ENCODE measurements at regions not wholly inside any gene's neighbourhood (a gene's known extent, or its start where the extent isn't known, plus 50 kb on each side); places are given as distances from the start of the nearest gene placed in this dataset.
"Not testable (repeated sequence)": the region's sequence is repeated elsewhere in the genome, so short reads cannot be mapped to it uniquely, and the experiment has no call there.

GRCh38 chr10:63984061-63984460 lies 462.9 kb downstream of the REEP3 start:
- POLR2A ChIA-PET, result not testable (repeated sequence)

DNA sequence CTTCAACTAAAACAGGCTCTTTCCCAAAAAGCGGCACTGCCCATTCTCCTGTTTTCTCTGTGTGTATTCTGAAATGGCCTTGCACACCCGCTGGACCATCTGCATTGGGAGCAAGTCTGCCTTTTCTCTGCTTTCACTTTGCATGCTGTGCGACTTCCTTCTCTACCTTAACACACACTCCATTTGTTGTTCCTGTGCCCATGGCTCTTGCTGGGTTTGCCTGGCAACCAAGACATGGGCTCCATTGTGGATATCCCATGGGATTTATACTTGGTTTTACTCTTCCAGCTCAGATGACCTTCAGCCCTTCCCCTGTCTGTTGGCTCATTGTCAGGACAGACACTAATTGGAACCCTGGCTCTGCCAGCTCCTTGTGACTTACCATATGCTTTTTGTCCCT lies 465.3 kb downstream of the REEP3 start:
- POLR2A ChIA-PET, result no interaction called here
- Histone ChIP-seq H3K36me3 (replicated peaks in 1 of 2; ENCODE audit: control extremely low read depth in 1 of 2, control insufficient read depth in 1 of 2, extremely low read depth in 1 of 2, insufficient read depth in 2 of 2, low read length in 1 of 2) (no peaks in the 10 kb centered on the region), H2AFZ (ENCODE audit: insufficient read depth, low read depth, low read length, poor library complexity, severe bottlenecking) (no peak overlapping the region), H3K9me3 (ENCODE audit: control extremely low read depth in 1 of 3, control insufficient read depth in 2 of 3, insufficient read depth in 1 of 3, low read length in 2 of 3) (peaks cover 0 to 11% (median 4%) of the 10 kb centered on the region in 3 donors), H3K4me2 (replicated peaks; ENCODE audit: low read depth, low read length, poor library complexity, severe bottlenecking) (peak overlapping the region; percentile 22), H3K4me3 (ENCODE audit: control extremely low read depth in 1 of 5, extremely low read depth in 1 of 5, insufficient read depth in 1 of 5, low read depth in 2 of 5, low read length in 4 of 5) (no peak overlapping the region), H4K20me1 (ENCODE audit: control insufficient read depth, insufficient read depth, low read length, poor library complexity, severe bottlenecking) (no peaks in the 10 kb centered on the region), H3K9ac (ENCODE audit: low read length) (no peak overlapping the region), H3K27ac (ENCODE audit: low read length in 2 of 2) (no peak overlapping the region), H3K27me3 (replicated peaks in 1 of 4; ENCODE audit: control extremely low read depth in 1 of 4, control insufficient read depth in 3 of 4, insufficient read depth in 4 of 4, low read length in 3 of 4) (peaks cover 0 to 3% (median 0%) of the 10 kb centered on the region in 4 experiments), H3K4me1 (ENCODE audit: control insufficient read depth in 2 of 2, insufficient read depth in 2 of 2, low read length in 2 of 2) (peaks cover 8 to 20% of the 10 kb centered on the region in 2 donors), H3K79me2 (ENCODE audit: control insufficient read depth, insufficient read depth, low read length) (no peaks in the 10 kb centered on the region)
- CTCF ChIA-PET, result interaction anchor here (0.7 kb wide), 1 partner anchor 9 kb away, joined by 4 read pairs; no protein-coding TSS in a partner anchor
- H3K27ac Mint-ChIP-seq, result no peak overlapping the region
- no peak for DNase-seq
- TF ChIP-seq EZH2 (IDR thresholded peaks at IDR 0.05; ENCODE audit: borderline replicate concordance, insufficient read depth, low read depth, low read length, poor library complexity, severe bottlenecking), result no peak
- TF ChIP-seq, protein P1, sequence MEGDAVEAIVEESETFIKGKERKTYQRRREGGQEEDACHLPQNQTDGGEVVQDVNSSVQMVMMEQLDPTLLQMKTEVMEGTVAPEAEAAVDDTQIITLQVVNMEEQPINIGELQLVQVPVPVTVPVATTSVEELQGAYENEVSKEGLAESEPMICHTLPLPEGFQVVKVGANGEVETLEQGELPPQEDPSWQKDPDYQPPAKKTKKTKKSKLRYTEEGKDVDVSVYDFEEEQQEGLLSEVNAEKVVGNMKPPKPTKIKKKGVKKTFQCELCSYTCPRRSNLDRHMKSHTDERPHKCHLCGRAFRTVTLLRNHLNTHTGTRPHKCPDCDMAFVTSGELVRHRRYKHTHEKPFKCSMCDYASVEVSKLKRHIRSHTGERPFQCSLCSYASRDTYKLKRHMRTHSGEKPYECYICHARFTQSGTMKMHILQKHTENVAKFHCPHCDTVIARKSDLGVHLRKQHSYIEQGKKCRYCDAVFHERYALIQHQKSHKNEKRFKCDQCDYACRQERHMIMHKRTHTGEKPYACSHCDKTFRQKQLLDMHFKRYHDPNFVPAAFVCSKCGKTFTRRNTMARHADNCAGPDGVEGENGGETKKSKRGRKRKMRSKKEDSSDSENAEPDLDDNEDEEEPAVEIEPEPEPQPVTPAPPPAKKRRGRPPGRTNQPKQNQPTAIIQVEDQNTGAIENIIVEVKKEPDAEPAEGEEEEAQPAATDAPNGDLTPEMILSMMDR (IDR thresholded peaks at IDR 0.05), result no peak
- no peak for ATAC-seq (ENCODE audit: low read depth)
- intact Hi-C loops (cut with micrococcal nuclease), result no loop called here
- 90% methylated on average over 3 of the region's 3 CpGs for WGBS (ENCODE audit: insufficient coverage)
- H3K27me3 Mint-ChIP-seq, result peaks cover 3% of the 10 kb centered on the region
- peaks cover 17% of the 10 kb centered on the region for H3K4me1 Mint-ChIP-seq
- peak overlapping the region; percentile 6 for H3K4me3 Mint-ChIP-seq
- peaks cover 5% of the 10 kb centered on the region for H3K9me3 Mint-ChIP-seq (ENCODE audit: insufficient read depth)

More at GRCh38 chr10:63984061-63984460, 462.9 kb downstream of the REEP3 start:
- H3K36me3 ChIP-seq (replicated peaks in 1 of 2; ENCODE audit: control extremely low read depth in 1 of 2, control insufficient read depth in 1 of 2, extremely low read depth in 1 of 2, insufficient read depth in 2 of 2, low read length in 1 of 2); H3K4me3 ChIP-seq (ENCODE audit: control extremely low read depth in 1 of 5, extremely low read depth in 1 of 5, insufficient read depth in 1 of 5, low read depth in 2 of 5, low read length in 4 of 5); H3K27ac Mint-ChIP-seq; CTCF ChIA-PET; H3K9ac ChIP-seq (ENCODE audit: low read length); H3K27ac ChIP-seq (ENCODE audit: low read length in 2 of 2); intact Hi-C loops (cut with micrococcal nuclease); ATAC-seq (ENCODE audit: low read depth); H2AFZ ChIP-seq (ENCODE audit: insufficient read depth, low read depth, low read length, poor library complexity, severe bottlenecking); H3K79me2 ChIP-seq (ENCODE audit: control insufficient read depth, insufficient read depth, low read length); H3K27me3 Mint-ChIP-seq; H3K4me2 ChIP-seq (replicated peaks; ENCODE audit: low read depth, low read length, poor library complexity, severe bottlenecking); H3K9me3 Mint-ChIP-seq (ENCODE audit: insufficient read depth); H4K20me1 ChIP-seq (ENCODE audit: control insufficient read depth, insufficient read depth, low read length, poor library complexity, severe bottlenecking); H3K27me3 ChIP-seq (replicated peaks in 1 of 4; ENCODE audit: control extremely low read depth in 1 of 4, control insufficient read depth in 3 of 4, insufficient read depth in 4 of 4, low read length in 3 of 4); H3K4me3 Mint-ChIP-seq; DNase-seq: not testable (repeated sequence)
- Histone ChIP-seq H3K9me3 (ENCODE audit: control extremely low read depth in 1 of 3, control insufficient read depth in 2 of 3, insufficient read depth in 1 of 3, low read length in 2 of 3) (peaks cover 0 to 11% (median 0%) of the 10 kb centered on the region in 3 donors), H3K4me1 (ENCODE audit: control insufficient read depth in 2 of 2, insufficient read depth in 2 of 2, low read length in 2 of 2) (peaks cover 15 to 32% of the 10 kb centered on the region in 2 donors)
- WGBS (ENCODE audit: insufficient coverage), result no CpG with 5 or more reads among the region's 2 CpGs
- peaks cover 30% of the 10 kb centered on the region for H3K4me1 Mint-ChIP-seq

All from B cell (primary cell).